Effector memory CD4-positive, alpha-beta T cell (primary cell): ENCODE measurements at regions not wholly inside any gene's neighbourhood (a gene's known extent, or its start where the extent isn't known, plus 50 kb on each side); places are given as distances from the start of the nearest gene placed in this dataset.

Experiments
- DNase-seq, 3 donors: peaks; one replicate each; pipeline ENCODE4 v3.0.0-alpha.2; 2020
- H3K27ac ChIP-seq: 2 replicates; pipeline ENCODE4 v1.7.0; 2013; ENCODE audit warnings: mild to moderate bottlenecking, low read length, moderate library complexity; ENCODE audit not compliant: insufficient read depth, poor library complexity, severe bottlenecking
- H3K27me3 ChIP-seq: replicated peaks from 2 replicates; pipeline ENCODE4 v1.7.0; 2013; ENCODE audit warnings: mild to moderate bottlenecking, low read length; ENCODE audit not compliant: insufficient read depth, control insufficient read depth, poor library complexity, severe bottlenecking
- H3K36me3 ChIP-seq: 2 replicates; pipeline ENCODE4 v1.7.0; 2013; ENCODE audit warnings: mild to moderate bottlenecking, low read length, moderate library complexity; ENCODE audit not compliant: control insufficient read depth, insufficient read depth
- H3K4me1 ChIP-seq: 2 replicates; pipeline ENCODE4 v1.7.0; 2013; ENCODE audit warnings: low read length, mild to moderate bottlenecking; ENCODE audit not compliant: control insufficient read depth, insufficient read depth, poor library complexity, severe bottlenecking
- H3K4me3 ChIP-seq: 2 replicates; pipeline ENCODE4 v1.7.0; 2013; ENCODE audit warnings: low read length, low read depth, mild to moderate bottlenecking; ENCODE audit not compliant: insufficient read depth, poor library complexity, severe bottlenecking
- H3K9me3 ChIP-seq: 2 replicates; pipeline ENCODE4 v1.7.0; 2013; ENCODE audit warnings: mild to moderate bottlenecking, low read length, moderate library complexity; ENCODE audit not compliant: control insufficient read depth

DNA sequence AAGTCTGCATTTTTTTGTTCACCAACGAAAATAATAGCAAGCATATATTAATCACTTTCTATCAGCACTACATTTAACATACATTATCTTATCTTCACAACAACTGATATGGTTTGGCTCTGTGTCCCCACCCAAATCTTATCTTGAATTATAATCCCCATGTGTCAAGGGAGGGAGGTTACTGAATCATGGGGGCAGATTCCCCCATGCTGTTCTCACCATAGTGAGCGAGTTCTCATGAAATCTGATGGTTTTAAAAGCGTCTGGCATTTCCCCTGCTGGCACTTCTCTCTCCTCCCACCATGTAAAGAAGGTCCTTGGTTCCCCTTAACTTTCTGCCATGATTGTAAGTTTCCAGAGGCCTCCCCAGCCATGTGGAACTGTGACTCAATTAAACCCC, 235.7 kb upstream of the RXFP2 start:
- no peaks in the 10 kb centered on the region for H3K4me1 ChIP-seq
- peaks cover 4% of the 10 kb centered on the region for H3K9me3 ChIP-seq
- no peak overlapping the region for H3K27ac ChIP-seq
- no peaks in the 10 kb centered on the region for H3K27me3 ChIP-seq
- no peak for DNase-seq
- no peak overlapping the region for H3K4me3 ChIP-seq
- H3K36me3 ChIP-seq, result no peaks in the 10 kb centered on the region

DNA sequence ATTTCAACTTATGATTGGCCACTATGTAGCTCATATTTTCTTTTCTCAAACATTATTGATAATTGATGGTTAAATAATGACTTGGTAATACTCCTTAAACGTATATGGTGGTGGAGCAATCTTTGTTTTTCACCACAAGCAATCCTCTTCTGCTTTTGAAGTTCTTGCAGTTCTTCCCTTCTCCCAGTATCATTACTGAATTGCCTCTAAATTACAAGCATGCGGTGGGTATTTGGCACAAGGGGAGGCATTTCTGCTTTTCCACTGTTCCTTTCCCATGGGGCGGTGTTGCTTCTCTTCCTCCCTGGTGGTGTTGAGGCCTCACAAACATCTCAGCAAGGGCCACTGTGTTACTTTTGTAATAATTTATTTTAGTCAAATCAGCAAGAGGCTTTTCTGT, 234.4 kb upstream of the RXFP2 start:
- no peaks in the 10 kb centered on the region for H3K27me3 ChIP-seq
- no peak for DNase-seq
- no peaks in the 10 kb centered on the region for H3K36me3 ChIP-seq
- H3K4me1 ChIP-seq, result no peaks in the 10 kb centered on the region
- no peaks in the 10 kb centered on the region for H3K9me3 ChIP-seq
- no peak overlapping the region for H3K4me3 ChIP-seq
- H3K27ac ChIP-seq, result no peak overlapping the region

DNA sequence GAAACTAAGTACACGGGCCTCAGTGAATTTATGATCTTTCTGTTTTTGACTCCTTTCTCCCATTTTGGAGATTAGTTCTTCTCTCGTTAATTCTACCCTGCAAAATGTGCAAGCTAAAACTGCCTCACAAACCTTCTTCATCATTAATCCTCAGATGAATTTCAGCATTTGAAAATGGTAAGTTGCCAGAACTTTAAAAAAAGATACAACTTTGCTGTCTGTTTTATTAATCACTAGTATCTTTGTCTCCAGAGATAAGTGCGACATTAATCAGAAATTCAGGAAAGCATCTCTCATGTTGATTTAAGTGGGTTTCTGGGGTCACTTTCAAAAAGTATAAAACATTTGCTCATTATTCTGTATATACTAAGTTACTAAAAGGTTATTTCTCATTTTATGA, 227.0 kb upstream of the RXFP2 start:
- no peak for DNase-seq
- H3K36me3 ChIP-seq, result no peaks in the 10 kb centered on the region
- H3K9me3 ChIP-seq, result no peaks in the 10 kb centered on the region
- H3K4me3 ChIP-seq, result no peak overlapping the region
- no peak overlapping the region for H3K27ac ChIP-seq
- no peaks in the 10 kb centered on the region for H3K27me3 ChIP-seq
- H3K4me1 ChIP-seq, result no peaks in the 10 kb centered on the region

DNA sequence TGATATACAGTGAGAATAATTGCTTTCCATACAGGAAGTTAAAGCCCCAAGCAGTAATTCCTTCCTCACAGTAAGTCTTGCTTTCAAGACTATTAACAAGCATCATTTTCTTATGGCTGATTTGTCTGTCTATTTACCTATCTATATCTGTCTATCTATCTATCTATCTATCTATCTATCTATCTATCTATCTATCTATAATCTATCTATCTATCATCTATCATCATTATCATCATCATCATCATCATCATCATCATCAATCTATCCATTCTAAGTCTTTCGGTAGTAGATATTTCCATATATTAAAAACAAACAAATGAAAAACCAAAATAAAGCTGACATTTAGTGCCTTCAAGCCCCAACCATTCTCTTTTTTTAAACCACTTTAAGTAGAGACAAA, 224.4 kb upstream of the RXFP2 start:
- no peaks in the 10 kb centered on the region for H3K9me3 ChIP-seq
- H3K27me3 ChIP-seq, result no peaks in the 10 kb centered on the region
- H3K36me3 ChIP-seq, result no peaks in the 10 kb centered on the region
- no peak overlapping the region for H3K27ac ChIP-seq
- no peaks in the 10 kb centered on the region for H3K4me1 ChIP-seq
- DNase-seq, result no peak
- no peak overlapping the region for H3K4me3 ChIP-seq

DNA sequence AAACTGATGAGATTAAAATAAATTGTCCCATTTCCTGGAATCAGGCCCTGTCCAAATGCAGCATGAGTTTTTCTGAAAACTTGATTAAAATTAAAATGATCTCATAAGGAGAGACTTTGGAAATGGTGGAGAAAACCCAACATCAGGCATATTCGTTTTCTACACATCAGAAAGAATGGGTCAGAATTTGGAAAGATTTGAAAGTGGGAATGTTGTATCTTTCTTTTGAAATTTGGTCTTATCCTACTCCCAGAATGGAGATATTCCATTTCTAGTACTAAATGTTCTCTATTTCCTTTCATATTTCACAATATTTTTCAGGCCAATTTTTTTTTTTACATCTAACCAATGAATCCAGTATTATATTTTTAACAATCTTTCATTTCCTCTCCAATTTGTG, 223.9 kb upstream of the RXFP2 start:
- Histone ChIP-seq H3K36me3 (no peaks in the 10 kb centered on the region), H3K4me3 (no peak overlapping the region), H3K27ac (no peak overlapping the region), H3K4me1 (no peaks in the 10 kb centered on the region), H3K27me3 (no peaks in the 10 kb centered on the region), H3K9me3 (no peaks in the 10 kb centered on the region)
- DNase-seq, result no peak

DNA sequence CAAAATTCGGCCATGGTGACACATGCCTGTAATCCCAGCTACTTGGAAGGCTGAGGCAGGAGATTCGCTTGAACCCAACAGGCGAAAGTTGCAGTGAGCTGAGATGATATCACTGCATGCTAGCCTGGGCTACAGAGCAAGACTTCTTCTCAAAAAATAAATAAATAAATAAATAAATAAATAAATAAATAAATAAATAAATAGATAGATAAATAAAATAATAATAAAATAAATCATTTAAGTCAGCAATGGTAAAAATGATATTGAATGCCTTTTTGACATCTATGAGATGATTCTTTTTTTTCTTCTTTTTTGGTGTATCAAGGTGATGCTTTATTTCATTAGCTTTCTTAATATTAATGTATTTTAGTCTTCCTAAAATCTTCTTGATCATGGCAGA, 221.7 kb upstream of the RXFP2 start:
- Histone ChIP-seq H3K9me3 (no peaks in the 10 kb centered on the region), H3K36me3 (no peaks in the 10 kb centered on the region), H3K4me1 (no peaks in the 10 kb centered on the region), H3K27ac (no peak overlapping the region), H3K27me3 (no peaks in the 10 kb centered on the region), H3K4me3 (no peak overlapping the region)
- DNase-seq, result no peak

GRCh38 chr13:31518645-31519044, 220.7 kb upstream of the RXFP2 start:
- DNase-seq, result no peak
- no peaks in the 10 kb centered on the region for H3K36me3 ChIP-seq
- no peaks in the 10 kb centered on the region for H3K27me3 ChIP-seq
- H3K9me3 ChIP-seq, result no peaks in the 10 kb centered on the region
- no peak overlapping the region for H3K4me3 ChIP-seq
- no peaks in the 10 kb centered on the region for H3K4me1 ChIP-seq
- no peak overlapping the region for H3K27ac ChIP-seq

DNA sequence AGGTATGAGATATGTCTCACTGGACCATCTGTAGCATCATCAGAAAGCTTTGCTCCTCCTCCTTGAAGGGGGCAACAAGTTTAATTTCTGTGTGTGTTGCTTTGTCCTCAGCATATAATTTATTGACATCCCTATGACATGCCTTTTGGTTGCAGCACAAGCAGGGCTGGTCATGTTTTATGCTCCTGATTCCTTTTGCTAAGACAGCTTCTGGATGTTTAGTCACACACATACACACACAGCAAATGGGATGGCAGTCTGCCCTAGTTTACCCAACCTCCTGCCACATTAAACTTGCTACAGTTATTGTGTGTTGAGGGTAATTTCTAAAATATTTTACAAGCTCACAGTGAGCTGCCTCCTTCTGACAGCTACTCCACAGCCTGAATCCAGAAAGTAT, 217.9 kb upstream of the RXFP2 start:
- no peak for DNase-seq
- H3K27ac ChIP-seq, result no peak overlapping the region
- no peaks in the 10 kb centered on the region for H3K4me1 ChIP-seq
- no peaks in the 10 kb centered on the region for H3K9me3 ChIP-seq
- no peak overlapping the region for H3K4me3 ChIP-seq
- no peaks in the 10 kb centered on the region for H3K27me3 ChIP-seq
- H3K36me3 ChIP-seq, result no peaks in the 10 kb centered on the region

DNA sequence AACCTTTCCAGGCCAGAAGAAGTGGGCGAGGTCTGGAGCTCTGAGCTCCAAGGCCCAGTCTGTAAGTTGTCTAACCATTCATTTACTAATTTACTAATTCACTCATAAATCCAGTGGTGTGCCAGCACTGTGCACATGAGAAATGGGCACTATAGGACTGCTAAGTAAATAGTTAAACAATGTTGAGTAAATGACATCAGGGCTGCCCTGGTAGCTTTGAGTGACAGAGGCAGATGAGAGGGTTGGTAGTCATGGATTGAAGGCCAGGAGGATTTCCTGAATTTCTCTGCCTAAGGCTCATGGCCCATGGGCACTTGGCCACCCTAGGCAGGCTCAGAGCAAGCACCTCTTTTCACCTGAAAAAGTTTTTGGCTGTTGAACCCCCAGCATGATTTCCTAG, 216.9 kb upstream of the RXFP2 start:
- Histone ChIP-seq H3K27ac (no peak overlapping the region), H3K4me1 (no peaks in the 10 kb centered on the region), H3K4me3 (no peak overlapping the region), H3K36me3 (no peaks in the 10 kb centered on the region), H3K27me3 (no peaks in the 10 kb centered on the region), H3K9me3 (no peaks in the 10 kb centered on the region)
- no peak for DNase-seq

GRCh38 chr13:31528176-31528575, 211.2 kb upstream of the RXFP2 start:
- Histone ChIP-seq H3K27ac (no peak overlapping the region), H3K9me3 (no peaks in the 10 kb centered on the region), H3K4me1 (no peaks in the 10 kb centered on the region), H3K4me3 (no peak overlapping the region), H3K27me3 (no peaks in the 10 kb centered on the region), H3K36me3 (no peaks in the 10 kb centered on the region)
- DNase-seq, result no peak

DNA sequence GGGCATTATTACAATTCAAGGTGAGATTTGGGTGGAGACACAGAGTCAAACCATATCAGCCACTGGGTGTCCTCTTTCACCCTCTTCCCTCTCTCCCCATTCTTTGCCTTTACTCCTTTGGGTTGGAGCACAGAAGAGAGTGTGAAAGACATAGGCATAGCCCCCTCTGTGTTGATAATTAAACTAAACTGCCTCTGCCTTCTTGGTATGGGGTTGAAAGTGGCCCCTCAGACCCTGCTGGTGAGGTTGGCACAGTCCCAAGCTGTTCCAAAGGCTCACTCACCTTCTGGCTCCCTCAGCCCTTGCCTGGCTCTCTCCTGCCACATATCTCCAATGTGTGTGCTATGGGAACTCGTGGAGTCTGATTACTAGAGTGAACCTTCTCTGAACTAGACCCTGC, 210.6 kb upstream of the RXFP2 start:
- no peak for DNase-seq

More for the DNA sequence above, 210.6 kb upstream of the RXFP2 start:
- Histone ChIP-seq H3K4me3 (no peak overlapping the region), H3K27ac (no peak overlapping the region), H3K36me3 (no peaks in the 10 kb centered on the region), H3K27me3 (no peaks in the 10 kb centered on the region), H3K9me3 (no peaks in the 10 kb centered on the region), H3K4me1 (no peaks in the 10 kb centered on the region)
